Left lung (tissue), 4 donors: ENCODE measurements at regions not wholly inside any gene's neighbourhood (a gene's known extent, or its start where the extent isn't known, plus 50 kb on each side); places are given as distances from the start of the nearest gene placed in this dataset.

Experiments
- ATAC-seq: fragments of 200-7000 bp; cut with Tn5 transposase; one replicate; pipeline ENCODE4 v1.9.1; 2020; ENCODE audit warnings: moderate library complexity
- DNase-seq, 4 donors: peaks; one replicate each; pipeline ENCODE4 v3.0.0-alpha.2; 2013 to 2020
- H3K27ac ChIP-seq, 2 donors: fragments of 200-600 bp; sonication (generic) in 1 of 2; one replicate each; pipeline versions ENCODE4 v1.5.0 to v1.8.0; 2020 to 2021
- H3K27me3 ChIP-seq, 2 donors: fragments of 200-600 bp; sonication (generic) in 1 of 2; one replicate each; pipeline versions ENCODE4 v1.5.0 to v1.8.0; 2020 to 2021
- H3K36me3 ChIP-seq, 2 donors: fragments of 200-600 bp; sonication (generic) in 1 of 2; one replicate each; pipeline versions ENCODE4 v1.5.0 to v1.8.0; 2020 to 2021
- H3K4me1 ChIP-seq, 2 donors: fragments of 200-600 bp; one replicate each; pipeline ENCODE4 v1.8.0; 2021
- H3K4me3 ChIP-seq, 2 donors: fragments of 200-600 bp; sonication (generic) in 1 of 2; one replicate each; pipeline versions ENCODE4 v1.5.0 to v1.8.0; 2020 to 2021; ENCODE audit warnings: mild to moderate bottlenecking in 1 of 2
- H3K9me3 ChIP-seq, 2 donors: fragments of 200-600 bp; sonication (generic) in 1 of 2; one replicate each; pipeline versions ENCODE4 v1.5.0 to v1.8.0; 2020 to 2021
- CTCF ChIP-seq, 2 donors: fragments of 200-600 bp; sonication (generic) in 1 of 2; IDR thresholded peaks; one replicate each; pipeline versions ENCODE4 v1.5.0 to v1.8.0; 2021; ENCODE audit warnings: antibody characterized with exemption in 2 of 2
- intact Hi-C, 2 donors: fragments of 100-400 bp; cut with DNase I; formaldehyde crosslinking; loops; one replicate each; pipeline versions ENCODE4 v1.11.2 to v1.14.2; 2022
- donor health status: DM: no; HTN: yes; CAD: no.
- donor health status: DM: no; HTN: no; CAD: no.

GRCh38 chr1:54485416-54485815 is 62.6 kb upstream of the ACOT11 start:
- ATAC-seq (no peak), DNase-seq (peak in 1 of 4 donors; percentile 63)
- intact Hi-C loops: loop anchor here in 1 of 2 donors (5.0 kb wide), 1 partner anchor 78 kb away; the partner anchor contains the start of gene SSBP3
- H3K9me3 ChIP-seq: no peaks in the 10 kb centered on the region
- H3K27me3 ChIP-seq: peaks cover 0 to 19% of the 10 kb centered on the region in 2 donors
- peaks cover 22 to 50% of the 10 kb centered on the region in 2 donors for H3K4me1 ChIP-seq
- H3K27ac ChIP-seq: no peak overlapping the region
- H3K36me3 ChIP-seq: no peaks in the 10 kb centered on the region
- H3K4me3 ChIP-seq: no peak overlapping the region
- TF ChIP-seq CTCF (IDR thresholded peaks at IDR 0.05): no peak

- intact Hi-C loops: no loop called here
Observed at GRCh38 chr1:54483875-54484437, 64.1 kb upstream of the ACOT11 start.

GRCh38 chr1:54481201-54481884 is 66.7 kb upstream of the ACOT11 start:
- peak; percentile 42 for ATAC-seq
- peaks cover 0 to 23% of the 10 kb centered on the region in 2 donors for H3K4me1 ChIP-seq

More at GRCh38 chr1:54483875-54484437, 64.1 kb upstream of the ACOT11 start:
- peaks cover 14 to 40% of the 10 kb centered on the region in 2 donors for H3K4me1 ChIP-seq
- H3K4me3 ChIP-seq: no peak overlapping the region
- ATAC-seq: no peak
- H3K9me3 ChIP-seq: no peaks in the 10 kb centered on the region
- no peak overlapping the region for H3K27ac ChIP-seq
- no peak for DNase-seq
- no peaks in the 10 kb centered on the region for H3K36me3 ChIP-seq
- peaks cover 0 to 16% of the 10 kb centered on the region in 2 donors for H3K27me3 ChIP-seq
- TF ChIP-seq CTCF (IDR thresholded peaks at IDR 0.05): no peak

DNA sequence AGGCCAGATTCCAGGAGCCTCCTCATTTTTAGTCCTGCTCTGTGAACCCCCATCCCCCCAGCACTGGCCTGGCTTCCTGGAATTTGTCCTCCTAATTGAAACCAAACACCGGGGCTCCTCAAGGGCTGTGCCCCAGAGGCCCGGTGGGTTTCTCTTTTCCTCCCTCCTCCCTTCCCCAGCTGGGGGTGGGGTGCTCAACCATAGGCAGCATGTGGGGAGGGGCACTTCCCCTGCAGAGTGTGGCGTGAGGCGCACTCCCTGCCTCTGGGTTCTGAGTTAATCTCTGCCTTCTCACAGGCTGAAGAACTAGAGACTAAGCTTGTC is 67.5 kb upstream of the ACOT11 start:
- DNase-seq: no peak
- intact Hi-C loops: no loop called here
- ATAC-seq: no peak
- peaks cover 0 to 5% of the 10 kb centered on the region in 2 donors for H3K27me3 ChIP-seq
- peaks cover 2 to 18% of the 10 kb centered on the region in 2 donors for H3K4me1 ChIP-seq
- H3K9me3 ChIP-seq: no peaks in the 10 kb centered on the region
- H3K27ac ChIP-seq: no peak overlapping the region
- H3K4me3 ChIP-seq: no peak overlapping the region
- no peaks in the 10 kb centered on the region for H3K36me3 ChIP-seq
- TF ChIP-seq CTCF (IDR thresholded peaks at IDR 0.05): no peak

More at GRCh38 chr1:54481201-54481884, 66.7 kb upstream of the ACOT11 start:
- H3K4me3 ChIP-seq: no peak overlapping the region
- TF ChIP-seq CTCF (IDR thresholded peaks at IDR 0.05): no peak
- no peak for DNase-seq
- H3K27me3 ChIP-seq: no peaks in the 10 kb centered on the region
- H3K9me3 ChIP-seq: no peaks in the 10 kb centered on the region
- intact Hi-C loops: no loop called here
- H3K27ac ChIP-seq: no peak overlapping the region
- H3K36me3 ChIP-seq: no peaks in the 10 kb centered on the region

DNA sequence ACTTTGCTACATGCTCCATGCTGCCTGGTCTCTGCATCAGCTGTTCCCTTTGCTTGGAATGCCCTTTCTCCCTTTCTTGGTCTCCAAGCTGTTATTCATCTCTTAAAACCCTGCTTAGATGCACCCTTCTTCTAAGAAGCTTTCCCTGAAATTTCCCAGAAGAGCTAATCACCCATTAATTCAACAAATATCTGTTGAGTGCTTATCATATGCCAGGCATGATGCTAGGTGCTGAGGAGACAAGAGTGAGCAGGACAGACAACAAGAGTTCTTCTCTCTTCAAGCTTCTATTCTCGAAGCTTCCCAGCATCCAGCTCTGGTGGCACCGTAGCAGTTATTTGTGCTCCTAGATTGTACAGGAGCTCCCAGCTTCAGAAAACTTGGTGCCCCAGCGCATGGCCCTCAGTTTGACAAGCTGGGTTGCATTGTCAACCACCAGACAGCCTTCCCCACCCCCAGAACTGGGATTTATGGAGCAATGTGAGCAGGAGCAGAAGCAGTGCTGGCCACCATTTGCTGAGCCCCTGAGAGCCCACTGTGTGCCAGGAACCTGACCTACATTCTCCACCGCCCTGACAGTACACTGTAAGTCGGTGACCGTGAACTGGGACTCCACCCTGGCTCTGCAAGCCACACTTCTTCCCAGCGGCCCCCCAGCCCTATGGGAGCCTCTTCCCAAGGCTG is 68.0 kb upstream of the ACOT11 start:
- ATAC-seq (no peak), DNase-seq (no peak)
- no peaks in the 10 kb centered on the region for H3K9me3 ChIP-seq
- H3K4me3 ChIP-seq: no peak overlapping the region
- peaks cover 0 to 10% of the 10 kb centered on the region in 2 donors for H3K27me3 ChIP-seq
- no peak overlapping the region for H3K27ac ChIP-seq
- H3K4me1 ChIP-seq: peaks cover 3 to 20% of the 10 kb centered on the region in 2 donors
- TF ChIP-seq CTCF (IDR thresholded peaks at IDR 0.05): no peak
- intact Hi-C loops: no loop called here
- H3K36me3 ChIP-seq: no peaks in the 10 kb centered on the region
